Keratinocyte (primary cell): ENCODE measurements at regions not wholly inside any gene's neighbourhood (a gene's known extent, or its start where the extent isn't known, plus 50 kb on each side); places are given as distances from the start of the nearest gene placed in this dataset.
"Not testable (repeated sequence)": the region's sequence is repeated elsewhere in the genome, so short reads cannot be mapped to it uniquely, and the experiment has no call there.

Source experiments
- DNase-seq: peaks from one replicate; pipeline ENCODE4 v3.0.0-alpha.2; 2011; ENCODE audit warnings: low read depth, missing footprints, low spot score
- FAIRE-seq: peaks from 2 replicates; lab custom pipeline; 2011; peaks lifted over from hg19 to GRCh38; lab: Jason Lieb, UNC
- H2AFZ ChIP-seq: 2 replicates; pipeline ENCODE4 v1.6.0; 2012; ENCODE audit warnings: low read length, control low read depth, inconsistent platforms; ENCODE audit not compliant: control insufficient read depth
- H3K27ac ChIP-seq: 2 replicates; pipeline ENCODE4 v1.5.1; 2011; ENCODE audit warnings: low read length; ENCODE audit not compliant: control insufficient read depth, insufficient read depth
- H3K27me3 ChIP-seq: 3 replicates; pipeline ENCODE4 v1.6.0; 2011; ENCODE audit warnings: low read length; ENCODE audit not compliant: control insufficient read depth, insufficient read depth; ENCODE audit errors: extremely low read depth
- H3K36me3 ChIP-seq, 2 experiments: 2 replicates in 1 of 2; 3 replicates in 1 of 2; pipeline ENCODE4 v1.5.1; 2011; ENCODE audit warnings: low read length in 2 of 2, mild to moderate bottlenecking in 1 of 2; ENCODE audit not compliant: control insufficient read depth in 2 of 2, insufficient read depth in 2 of 2; ENCODE audit errors: extremely low read depth in 1 of 2
- H3K4me1 ChIP-seq: 3 replicates; pipeline ENCODE4 v1.5.1; 2011; ENCODE audit warnings: low read length; ENCODE audit not compliant: control insufficient read depth, insufficient read depth; ENCODE audit errors: extremely low read depth
- H3K4me2 ChIP-seq: 3 replicates; pipeline ENCODE4 v1.6.0; 2011; ENCODE audit warnings: low read depth, low read length; ENCODE audit not compliant: control insufficient read depth, insufficient read depth; ENCODE audit errors: extremely low read depth
- H3K4me3 ChIP-seq, 3 experiments: fragments of 200-600 bp in 1 of 3; sonication (generic) in 1 of 3; 2 replicates in 2 of 3; 3 replicates in 1 of 3; pipeline ENCODE4 v1.5.1; 2011 to 2016; ENCODE audit warnings: low read length in 3 of 3, mild to moderate bottlenecking in 3 of 3, control low read depth in 2 of 3, inconsistent platforms in 1 of 3, low read depth in 1 of 3, mixed read lengths in 1 of 3, mixed run types in 1 of 3, moderate library complexity in 1 of 3; ENCODE audit not compliant: control insufficient read depth in 2 of 3, insufficient read depth in 2 of 3; ENCODE audit errors: extremely low read depth in 1 of 3
- H3K79me2 ChIP-seq: 2 replicates; pipeline ENCODE4 v1.6.0; 2012; ENCODE audit warnings: low read length; ENCODE audit not compliant: control insufficient read depth, insufficient read depth
- H3K9ac ChIP-seq: 3 replicates; pipeline ENCODE4 v1.6.0; 2011; ENCODE audit warnings: low read length; ENCODE audit not compliant: control insufficient read depth, insufficient read depth; ENCODE audit errors: extremely low read depth
- H3K9me1 ChIP-seq: 3 replicates; pipeline ENCODE4 v1.6.0; 2011; ENCODE audit warnings: low read length; ENCODE audit not compliant: control insufficient read depth, insufficient read depth; ENCODE audit errors: extremely low read depth
- H3K9me3 ChIP-seq: 2 replicates; pipeline ENCODE4 v1.5.1; 2012; ENCODE audit warnings: low read depth, low read length; ENCODE audit not compliant: control insufficient read depth
- H4K20me1 ChIP-seq: 3 replicates; pipeline ENCODE4 v1.6.0; 2011; ENCODE audit warnings: low read length; ENCODE audit not compliant: control insufficient read depth, insufficient read depth; ENCODE audit errors: extremely low read depth
- CTCF ChIP-seq, 3 experiments: IDR thresholded peaks in 1 of 3; conservative IDR thresholded peaks in 1 of 3; optimal IDR thresholded peaks in 1 of 3; 2 replicates in 2 of 3; 3 replicates in 1 of 3; pipeline versions ENCODE3 to v1.5.1; 2011; ENCODE audit warnings: low read length in 3 of 3, mild to moderate bottlenecking in 3 of 3, moderate library complexity in 2 of 3, control low read depth in 1 of 3, inconsistent platforms in 1 of 3; ENCODE audit not compliant: insufficient read depth in 2 of 3; ENCODE audit errors: extremely low read depth in 1 of 3
- EZH2 ChIP-seq: IDR thresholded peaks from one replicate; pipeline ENCODE4 v1.6.1; 2012; ENCODE audit warnings: inconsistent platforms, mild to moderate bottlenecking, low read length, moderate library complexity
- dilution Hi-C: fragments of 300-500 bp; cut with MboI; formaldehyde crosslinking; loops from one replicate; pipeline ENCODE4 v1.7.0; 2020; ENCODE audit warnings: low sequenced_read_pairs; ENCODE audit not compliant: extremely low pct_ligation_motif_present

GRCh38 chr21:17119466-17120297, 393.2 kb upstream of the CXADR start:
- H3K4me2 ChIP-seq: no peak overlapping the region
- H4K20me1 ChIP-seq: no peaks in the 10 kb centered on the region
- no peaks in the 10 kb centered on the region for H3K9me3 ChIP-seq
- H3K9ac ChIP-seq: no peak overlapping the region
- H3K79me2 ChIP-seq: no peaks in the 10 kb centered on the region
- no peaks in the 10 kb centered on the region for H3K9me1 ChIP-seq
- H3K4me3 ChIP-seq: no peak overlapping the region
- H3K27ac ChIP-seq: no peak overlapping the region
- no peaks in the 10 kb centered on the region for H3K4me1 ChIP-seq
- H3K27me3 ChIP-seq: no peaks in the 10 kb centered on the region
- no peak for TF ChIP-seq CTCF (optimal IDR thresholded peaks at IDR 0.05 in 1 of 3, IDR thresholded peaks at IDR 0.05 in 1 of 3, conservative IDR thresholded peaks at IDR 0.05 in 1 of 3; ENCODE audit: extremely low read depth in 1 of 3, insufficient read depth in 2 of 3, low read length in 3 of 3)
- no peak for TF ChIP-seq EZH2
- H2AFZ ChIP-seq: no peak overlapping the region
- no peaks in the 10 kb centered on the region for H3K36me3 ChIP-seq
- dilution Hi-C loops: no loop called here
- DNase-seq (no peak), FAIRE-seq (no peak)

- FAIRE-seq, H3K36me3 ChIP-seq, H2AFZ ChIP-seq, H4K20me1 ChIP-seq, H3K27ac ChIP-seq, DNase-seq, H3K79me2 ChIP-seq, dilution Hi-C loops, H3K27me3 ChIP-seq, H3K4me3 ChIP-seq, H3K4me2 ChIP-seq, H3K9ac ChIP-seq, H3K9me3 ChIP-seq, H3K4me1 ChIP-seq, H3K9me1 ChIP-seq: not testable (repeated sequence)
Observed at GRCh38 chr21:17127395-17127794, 385.4 kb upstream of the CXADR start.

DNA sequence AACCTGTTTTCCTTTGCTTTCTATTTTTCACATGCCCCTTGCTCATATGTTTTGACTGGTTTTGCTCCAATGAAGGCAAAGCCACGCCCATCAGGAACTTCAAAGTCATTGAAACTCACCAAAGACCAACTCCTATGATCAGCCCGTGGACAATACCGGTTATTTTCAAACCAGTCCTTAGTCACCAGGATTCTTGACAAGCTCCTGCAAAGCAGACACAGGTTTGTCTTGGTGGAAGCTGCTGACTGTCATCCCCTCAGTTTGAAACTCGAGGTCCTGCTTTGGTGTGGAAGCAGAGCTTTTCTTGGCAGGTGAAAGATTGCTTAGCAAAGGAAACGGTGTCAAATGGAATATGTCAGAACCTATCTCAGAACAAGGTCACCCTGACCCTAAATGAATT, 384.7 kb upstream of the CXADR start:
- DNase-seq: no peak

More for the DNA sequence above, 384.7 kb upstream of the CXADR start:
- TF ChIP-seq CTCF (optimal IDR thresholded peaks at IDR 0.05 in 1 of 3, IDR thresholded peaks at IDR 0.05 in 1 of 3, conservative IDR thresholded peaks at IDR 0.05 in 1 of 3; ENCODE audit: extremely low read depth in 1 of 3, insufficient read depth in 2 of 3, low read length in 3 of 3) (no peak), EZH2 (no peak)
- H3K9me3 ChIP-seq: no peaks in the 10 kb centered on the region
- no peaks in the 10 kb centered on the region for H4K20me1 ChIP-seq
- dilution Hi-C loops: no loop called here
- no peaks in the 10 kb centered on the region for H3K4me1 ChIP-seq
- H3K27ac ChIP-seq: no peak overlapping the region
- H3K27me3 ChIP-seq: no peaks in the 10 kb centered on the region
- no peak overlapping the region for H2AFZ ChIP-seq
- H3K36me3 ChIP-seq: no peaks in the 10 kb centered on the region
- no peaks in the 10 kb centered on the region for H3K9me1 ChIP-seq
- no peak overlapping the region for H3K4me3 ChIP-seq
- no peaks in the 10 kb centered on the region for H3K79me2 ChIP-seq
- no peak for FAIRE-seq
- H3K9ac ChIP-seq: no peak overlapping the region
- H3K4me2 ChIP-seq: no peak overlapping the region
